ENCODE measurements at regions not wholly inside any gene's neighbourhood (a gene's known extent, or its start where the extent isn't known, plus 50 kb on each side); places are given as distances from the start of the nearest gene placed in this dataset.

DNA sequence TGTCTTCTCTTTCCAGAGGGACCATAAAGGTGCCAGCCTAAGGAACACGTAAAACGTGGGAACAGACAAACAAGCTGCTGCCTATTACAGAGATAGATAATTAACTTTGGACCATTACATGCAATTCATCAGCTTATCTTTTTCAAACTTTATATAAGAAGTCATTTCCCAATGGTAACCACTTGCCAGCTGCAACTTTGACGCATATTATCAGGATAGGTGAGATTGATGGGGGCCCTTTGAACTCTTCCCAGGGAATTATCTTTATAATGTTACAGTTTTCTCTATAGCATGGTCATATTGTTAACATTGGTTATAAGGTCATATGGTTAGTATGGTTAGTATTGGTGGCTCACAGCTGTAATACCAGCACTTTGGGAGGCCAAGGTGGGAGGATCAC, 94.1 kb upstream of the BMP2K start:
- intact Hi-C loops (cut with DNase I; ENCODE audit: low total_unique reads), result no loop called here
- no peak for TF ChIP-seq POLR2A (IDR thresholded peaks at IDR 0.05)
- TF ChIP-seq, protein P1, sequence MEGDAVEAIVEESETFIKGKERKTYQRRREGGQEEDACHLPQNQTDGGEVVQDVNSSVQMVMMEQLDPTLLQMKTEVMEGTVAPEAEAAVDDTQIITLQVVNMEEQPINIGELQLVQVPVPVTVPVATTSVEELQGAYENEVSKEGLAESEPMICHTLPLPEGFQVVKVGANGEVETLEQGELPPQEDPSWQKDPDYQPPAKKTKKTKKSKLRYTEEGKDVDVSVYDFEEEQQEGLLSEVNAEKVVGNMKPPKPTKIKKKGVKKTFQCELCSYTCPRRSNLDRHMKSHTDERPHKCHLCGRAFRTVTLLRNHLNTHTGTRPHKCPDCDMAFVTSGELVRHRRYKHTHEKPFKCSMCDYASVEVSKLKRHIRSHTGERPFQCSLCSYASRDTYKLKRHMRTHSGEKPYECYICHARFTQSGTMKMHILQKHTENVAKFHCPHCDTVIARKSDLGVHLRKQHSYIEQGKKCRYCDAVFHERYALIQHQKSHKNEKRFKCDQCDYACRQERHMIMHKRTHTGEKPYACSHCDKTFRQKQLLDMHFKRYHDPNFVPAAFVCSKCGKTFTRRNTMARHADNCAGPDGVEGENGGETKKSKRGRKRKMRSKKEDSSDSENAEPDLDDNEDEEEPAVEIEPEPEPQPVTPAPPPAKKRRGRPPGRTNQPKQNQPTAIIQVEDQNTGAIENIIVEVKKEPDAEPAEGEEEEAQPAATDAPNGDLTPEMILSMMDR (IDR thresholded peaks at IDR 0.05), result no peak
- WGBS, 2 donors, result 94 to 95% methylated on average over 3 of the region's 3 CpGs
- DNase-seq (ENCODE audit: low spot score in 2 of 2), result no peak
- H3K4me3 ChIP-seq (ENCODE audit: low read depth, poor library complexity, severe bottlenecking), result no peak overlapping the region

DNA sequence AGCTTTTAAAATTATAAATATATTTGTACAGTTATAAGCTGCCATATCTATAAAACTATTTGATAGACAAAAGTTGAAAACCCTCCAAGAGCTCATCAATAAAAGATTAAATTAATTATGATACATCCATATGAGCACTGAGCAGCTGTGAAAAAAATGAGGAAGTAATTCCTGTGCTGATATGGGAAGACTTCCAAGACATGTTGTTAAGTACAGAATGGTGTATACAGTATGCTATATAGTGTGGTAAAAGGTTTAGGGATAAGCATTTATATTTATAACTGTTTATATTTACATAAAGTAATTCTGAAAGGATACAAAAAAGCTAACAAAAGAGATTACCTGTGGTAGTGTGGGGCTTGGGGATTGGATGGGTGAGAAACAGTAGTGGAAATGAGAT, 92.8 kb upstream of the BMP2K start:
- intact Hi-C loops (cut with DNase I; ENCODE audit: low total_unique reads), result no loop called here
- no peak for DNase-seq (ENCODE audit: low spot score in 2 of 2)
- H3K4me3 ChIP-seq (ENCODE audit: low read depth, poor library complexity, severe bottlenecking), result no peak overlapping the region
- TF ChIP-seq, protein P1 (IDR thresholded peaks at IDR 0.05), result no peak
- no peak for TF ChIP-seq POLR2A (IDR thresholded peaks at IDR 0.05)

DNA sequence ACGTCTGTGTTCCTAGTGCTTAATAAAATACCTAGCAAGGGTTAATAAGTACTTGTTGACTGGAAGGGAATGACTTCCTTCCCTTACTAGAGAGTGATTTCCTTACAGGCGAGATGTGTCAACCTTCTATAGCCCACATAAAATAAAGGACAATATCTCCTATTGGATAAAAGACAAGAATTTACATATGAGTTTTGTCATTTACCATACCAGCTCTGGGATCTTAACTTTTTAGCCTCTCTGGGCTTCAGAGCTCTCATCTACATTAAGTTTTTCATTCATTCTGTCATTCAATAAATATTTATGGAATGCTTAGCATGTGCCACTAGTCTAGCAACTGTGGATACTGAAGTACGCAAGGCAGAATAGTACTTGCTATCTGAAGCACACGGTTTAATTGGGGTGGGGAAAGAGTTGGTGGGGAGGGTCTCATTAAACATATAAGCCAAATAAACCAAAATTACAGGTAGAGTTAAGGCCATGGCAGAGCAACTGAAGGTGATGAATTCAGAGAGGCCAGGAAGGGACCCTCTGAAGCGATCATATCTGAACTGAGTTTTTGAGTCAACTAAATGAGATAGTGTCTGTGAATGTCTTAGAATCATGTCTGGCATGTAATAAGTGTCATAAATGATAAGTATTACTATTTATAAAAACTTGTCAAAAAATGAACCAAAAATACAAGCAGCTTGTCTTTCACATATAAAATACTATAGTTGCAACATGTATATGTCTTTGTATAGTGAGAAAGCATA, 91.6 kb upstream of the BMP2K start:
- intact Hi-C loops (cut with DNase I; ENCODE audit: low total_unique reads), result no loop called here
- DNase-seq (ENCODE audit: low spot score in 2 of 2), result no peak
- TF ChIP-seq, protein P1 (IDR thresholded peaks at IDR 0.05), result no peak
- no peak overlapping the region for H3K4me3 ChIP-seq (ENCODE audit: low read depth, poor library complexity, severe bottlenecking)
- WGBS, 2 donors, result 74 to 75% methylated on average over 5 of the region's 5 CpGs

DNA sequence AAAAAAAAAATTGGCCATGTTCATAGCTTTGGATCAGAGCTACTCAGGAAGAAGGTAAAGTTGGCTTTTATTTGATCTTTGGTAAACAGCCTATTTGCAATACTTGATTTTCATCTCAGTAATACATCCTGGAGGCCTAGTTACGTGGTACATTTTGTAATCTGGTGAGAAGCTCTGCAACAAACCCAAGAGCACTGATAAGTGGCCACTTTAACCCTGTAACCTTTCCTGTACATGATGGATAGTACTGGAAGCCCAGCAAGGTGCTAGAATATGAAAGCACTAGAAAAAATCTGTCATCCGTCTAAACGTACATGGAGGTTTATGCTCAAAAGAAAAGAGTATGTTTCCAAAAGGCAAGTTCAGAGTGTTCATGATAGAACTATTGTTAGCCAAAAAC, 88.3 kb upstream of the BMP2K start:
- WGBS, 2 donors, result 82 to 83% methylated on average over 3 of the region's 3 CpGs
- no peak overlapping the region for H3K4me3 ChIP-seq (ENCODE audit: low read depth, poor library complexity, severe bottlenecking)
- no peak for DNase-seq (ENCODE audit: low spot score in 2 of 2)
- TF ChIP-seq POLR2A (IDR thresholded peaks at IDR 0.05), result no peak
- TF ChIP-seq, protein P1 (IDR thresholded peaks at IDR 0.05), result no peak
- intact Hi-C loops (cut with DNase I; ENCODE audit: low total_unique reads), result no loop called here

DNA sequence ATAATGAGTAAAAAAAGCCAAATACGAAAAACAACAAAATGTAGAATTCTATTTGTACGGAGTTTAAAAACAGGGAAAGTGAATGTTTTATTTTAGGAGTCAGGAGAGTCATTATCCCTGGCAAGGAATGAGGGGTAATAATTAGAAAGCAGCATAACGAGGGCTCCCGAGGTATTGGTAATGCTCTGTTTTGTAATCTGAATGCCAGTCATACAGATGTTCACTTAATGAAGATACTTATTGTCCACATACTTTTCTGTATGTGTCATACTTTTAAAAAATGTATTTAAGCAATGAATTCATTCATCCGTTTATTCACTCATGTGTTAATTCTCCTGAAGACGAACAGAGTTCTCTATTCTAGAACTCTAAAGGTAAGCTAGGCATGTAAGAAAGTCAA, 87.8 kb upstream of the BMP2K start:
- TF ChIP-seq POLR2A (IDR thresholded peaks at IDR 0.05), result no peak
- TF ChIP-seq, protein P1 (IDR thresholded peaks at IDR 0.05), result no peak
- DNase-seq (ENCODE audit: low spot score in 2 of 2), result no peak
- H3K4me3 ChIP-seq (ENCODE audit: low read depth, poor library complexity, severe bottlenecking), result no peak overlapping the region
- 61 to 67% methylated on average over 6 of the region's 6 CpGs for WGBS, 2 donors
- intact Hi-C loops (cut with DNase I; ENCODE audit: low total_unique reads), result no loop called here

DNA sequence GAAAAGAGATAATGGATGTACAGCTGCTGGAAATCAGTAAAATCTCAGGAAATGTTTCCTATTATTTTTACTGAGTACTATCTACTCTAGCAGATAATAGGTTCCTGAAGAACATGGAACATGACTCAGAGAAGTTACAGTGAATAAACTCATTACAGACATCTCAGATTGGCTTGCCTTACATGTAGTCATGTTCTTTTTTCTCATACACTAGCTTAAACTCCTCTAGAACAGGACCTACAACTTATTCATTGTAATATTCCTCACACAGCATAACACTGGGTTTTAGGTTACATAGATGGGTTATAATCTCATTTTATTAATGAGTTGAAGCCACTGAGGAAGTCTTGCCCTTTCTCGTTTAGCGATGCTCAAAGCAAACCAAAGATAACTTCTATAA, 86.9 kb upstream of the BMP2K start:
- DNase-seq (ENCODE audit: low spot score in 2 of 2), result no peak
- intact Hi-C loops (cut with DNase I; ENCODE audit: low total_unique reads), result no loop called here
- WGBS, 2 donors, result 89 to 98% methylated on average over 2 of the region's 2 CpGs
- TF ChIP-seq, protein P1 (IDR thresholded peaks at IDR 0.05), result no peak
- TF ChIP-seq POLR2A (IDR thresholded peaks at IDR 0.05), result no peak
- H3K4me3 ChIP-seq (ENCODE audit: low read depth, poor library complexity, severe bottlenecking), result no peak overlapping the region
